Glutamatergic neuron (in vitro differentiated cells): ENCODE measurements at regions not wholly inside any gene's neighbourhood (a gene's known extent, or its start where the extent isn't known, plus 50 kb on each side); places are given as distances from the start of the nearest gene placed in this dataset.
"Not testable (repeated sequence)": the region's sequence is repeated elsewhere in the genome, so short reads cannot be mapped to it uniquely, and the experiment has no call there.

ENCODE experiments used
- DNase-seq: peaks from one replicate; pipeline ENCODE4 v3.0.0; 2022
- H3K27ac Mint-ChIP-seq: one replicate; pipeline ENCODE4 v1.8.0; 2020; ENCODE audit warnings: mild to moderate bottlenecking, mixed read lengths, inconsistent platforms; ENCODE audit not compliant: unreplicated experiment
- H3K27me3 Mint-ChIP-seq: one replicate; pipeline ENCODE4 v1.8.0; 2020; ENCODE audit warnings: mild to moderate bottlenecking, moderate library complexity, mixed read lengths, inconsistent platforms; ENCODE audit not compliant: unreplicated experiment
- H3K36me3 Mint-ChIP-seq: one replicate; pipeline ENCODE4 v1.8.0; 2020; ENCODE audit warnings: mild to moderate bottlenecking, mixed read lengths, inconsistent platforms; ENCODE audit not compliant: unreplicated experiment
- H3K4me1 Mint-ChIP-seq: one replicate; pipeline ENCODE4 v1.8.0; 2020; ENCODE audit warnings: mild to moderate bottlenecking, low read depth, mixed read lengths, inconsistent platforms; ENCODE audit not compliant: unreplicated experiment
- H3K4me3 Mint-ChIP-seq: one replicate; pipeline ENCODE4 v1.8.0; 2020; ENCODE audit warnings: mild to moderate bottlenecking, mixed read lengths, inconsistent platforms; ENCODE audit not compliant: unreplicated experiment
- H3K9me3 Mint-ChIP-seq: one replicate; pipeline ENCODE4 v1.8.0; 2020; ENCODE audit warnings: mild to moderate bottlenecking, moderate library complexity, mixed read lengths, inconsistent platforms; ENCODE audit not compliant: unreplicated experiment
- CTCF ChIP-seq: fragments of 200-600 bp; sonication (generic); IDR thresholded peaks from one replicate; pipeline ENCODE4 v1.5.0; 2021; ENCODE audit not compliant: partially characterized antibody, unreplicated experiment

GRCh38 chr1:4485878-4486277 lies 168.5 kb upstream of the AJAP1 start:
- no peak for TF ChIP-seq CTCF

DNA sequence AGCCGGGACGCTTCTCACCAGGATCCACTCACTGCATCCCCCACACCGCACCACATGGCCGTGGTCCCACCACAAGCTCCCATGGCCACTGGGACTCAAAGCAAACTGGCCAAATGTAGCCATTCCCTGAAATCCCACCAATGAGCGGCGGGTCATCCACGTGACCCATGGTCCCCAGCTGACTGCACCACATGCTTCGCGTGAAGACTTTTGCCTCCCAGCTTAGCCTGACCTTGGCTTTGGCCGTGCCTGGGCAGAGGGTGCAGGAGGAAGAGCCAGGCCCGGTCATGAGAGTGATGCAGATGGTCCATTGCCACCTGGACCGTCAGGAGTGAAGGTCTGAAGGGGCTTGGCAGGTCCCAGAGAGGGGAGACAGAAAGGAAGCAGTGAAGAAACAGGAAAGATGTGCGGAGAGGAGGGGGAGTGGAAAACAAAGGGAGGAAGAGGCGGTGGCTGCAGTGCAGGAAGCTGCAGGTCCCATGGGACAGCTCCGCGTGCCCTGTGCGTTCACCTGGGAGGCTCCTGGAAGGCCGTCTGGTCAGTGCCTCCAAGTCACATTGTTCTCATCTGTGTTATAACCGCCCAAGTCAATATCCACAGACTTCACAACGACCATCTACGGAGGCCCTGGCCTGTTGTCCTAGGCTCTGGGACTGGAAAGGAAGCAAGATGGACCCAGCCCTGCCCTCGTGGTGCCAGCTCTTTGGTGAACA lies 167.8 kb upstream of the AJAP1 start:
- peaks cover 11% of the 10 kb centered on the region for H3K36me3 Mint-ChIP-seq
- H3K27ac Mint-ChIP-seq: no peak overlapping the region
- no peak overlapping the region for H3K4me3 Mint-ChIP-seq
- DNase-seq: no peak
- H3K27me3 Mint-ChIP-seq: peaks cover 4% of the 10 kb centered on the region
- H3K9me3 Mint-ChIP-seq: peaks cover 17% of the 10 kb centered on the region
- H3K4me1 Mint-ChIP-seq: no peaks in the 10 kb centered on the region
- no peak for TF ChIP-seq CTCF

More at GRCh38 chr1:4485878-4486277, 168.5 kb upstream of the AJAP1 start:
- H3K27ac Mint-ChIP-seq: no peak overlapping the region
- H3K4me1 Mint-ChIP-seq: no peaks in the 10 kb centered on the region
- peaks cover 4% of the 10 kb centered on the region for H3K27me3 Mint-ChIP-seq
- peaks cover 6% of the 10 kb centered on the region for H3K36me3 Mint-ChIP-seq
- peaks cover 16% of the 10 kb centered on the region for H3K9me3 Mint-ChIP-seq
- DNase-seq: no peak
- no peak overlapping the region for H3K4me3 Mint-ChIP-seq

DNA sequence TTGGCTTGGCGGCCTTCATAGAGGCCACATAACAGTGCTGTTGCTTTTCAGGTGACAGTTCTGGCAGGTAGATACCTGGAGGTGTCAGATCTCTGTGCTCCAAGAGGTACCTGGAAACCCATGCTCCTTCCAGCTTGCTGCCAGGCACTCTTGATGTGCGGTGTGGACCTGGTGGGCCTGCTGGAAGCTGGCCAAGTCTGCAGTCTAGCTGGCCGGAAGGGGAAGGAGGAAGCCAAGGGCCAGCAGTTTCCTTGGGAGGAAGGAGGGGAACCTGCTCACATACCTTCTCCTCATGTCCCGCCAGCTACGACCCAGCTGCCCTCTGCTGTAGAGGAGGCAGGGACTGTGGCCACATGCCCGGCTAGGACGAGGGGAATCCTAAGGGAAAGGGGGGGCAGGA lies 166.4 kb upstream of the AJAP1 start:
- no peak overlapping the region for H3K27ac Mint-ChIP-seq
- H3K4me3 Mint-ChIP-seq: no peak overlapping the region
- H3K4me1 Mint-ChIP-seq: no peaks in the 10 kb centered on the region
- TF ChIP-seq CTCF: no peak
- peaks cover 17% of the 10 kb centered on the region for H3K9me3 Mint-ChIP-seq
- DNase-seq: no peak
- peaks cover 11% of the 10 kb centered on the region for H3K36me3 Mint-ChIP-seq
- peaks cover 7% of the 10 kb centered on the region for H3K27me3 Mint-ChIP-seq

DNA sequence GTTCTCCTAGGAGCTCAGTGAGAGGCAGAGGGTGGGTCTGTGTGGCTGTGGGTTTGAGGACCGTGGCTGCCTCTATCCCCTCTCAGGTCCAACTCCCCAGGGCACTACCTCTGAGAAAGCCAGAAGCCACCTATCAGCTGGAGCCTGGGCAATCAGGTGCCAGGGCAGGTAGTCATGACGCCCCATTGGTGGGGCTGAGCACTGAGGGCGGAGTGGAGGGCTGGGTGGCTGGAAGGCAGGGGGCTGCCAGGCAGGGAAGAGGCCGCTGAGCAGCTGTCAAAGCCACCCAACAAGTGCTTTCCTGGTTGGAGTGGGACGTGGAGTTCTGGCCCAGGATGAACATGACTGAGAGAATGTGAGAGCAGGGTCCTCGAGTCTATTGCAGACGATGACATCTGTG lies 164.9 kb upstream of the AJAP1 start:
- no peak for TF ChIP-seq CTCF
- H3K4me1 Mint-ChIP-seq: no peaks in the 10 kb centered on the region
- no peak overlapping the region for H3K27ac Mint-ChIP-seq
- DNase-seq: no peak
- H3K27me3 Mint-ChIP-seq: peaks cover 7% of the 10 kb centered on the region
- H3K36me3 Mint-ChIP-seq: peaks cover 6% of the 10 kb centered on the region
- H3K9me3 Mint-ChIP-seq: peaks cover 20% of the 10 kb centered on the region
- no peak overlapping the region for H3K4me3 Mint-ChIP-seq

- not testable (repeated sequence) for DNase-seq, H3K4me3 Mint-ChIP-seq, H3K4me1 Mint-ChIP-seq, H3K36me3 Mint-ChIP-seq, H3K27ac Mint-ChIP-seq, H3K27me3 Mint-ChIP-seq
- peaks cover 19% of the 10 kb centered on the region for H3K9me3 Mint-ChIP-seq
Measured at GRCh38 chr1:4489992-4490391, 164.4 kb upstream of the AJAP1 start.
